K562 (cell line): ENCODE measurements at regions not wholly inside any gene's neighbourhood (a gene's known extent, or its start where the extent isn't known, plus 50 kb on each side); places are given as distances from the start of the nearest gene placed in this dataset.

Source experiments
- HDAC3 ChIP-seq: fragments of 450-650 bp; IDR thresholded peaks from 2 replicates; pipeline ENCODE4 v1.6.1; 2018; ENCODE audit warnings: borderline replicate concordance, mild to moderate bottlenecking, moderate library complexity; ENCODE audit not compliant: partially characterized antibody
- MYC ChIP-seq, 2 experiments: fragments of 250-450 bp in 1 of 2; sonication (Bioruptor Pico) in 1 of 2; IDR thresholded peaks; 2 replicates each; pipeline versions ENCODE4 v1.5.1 to v1.6.1; 2012 to 2021; ENCODE audit warnings: low read depth in 2 of 2, borderline replicate concordance in 1 of 2, improper control_type of control experiment in 1 of 2, low read length in 1 of 2, mild to moderate bottlenecking in 1 of 2, moderate library complexity in 1 of 2
- SMARCB1 ChIP-seq: IDR thresholded peaks from 2 replicates; pipeline ENCODE4 v1.6.1; 2011; ENCODE audit warnings: improper control_type of control experiment, low read depth; ENCODE audit not compliant: insufficient read length
- SMARCE1 ChIP-seq: fragments of 450-650 bp; IDR thresholded peaks from 2 replicates; pipeline ENCODE4 v1.7.1; 2016; ENCODE audit warnings: mild to moderate bottlenecking
- SPI1 ChIP-seq: IDR thresholded peaks from 2 replicates; pipeline ENCODE4 v1.6.1; 2011; ENCODE audit warnings: low read depth, low read length, control low read depth, borderline replicate concordance
- TBL1XR1 ChIP-seq, 2 experiments: IDR thresholded peaks; 2 replicates each; pipeline ENCODE4 v1.6.1; 2012; ENCODE audit warnings: improper control_type of control experiment in 2 of 2, low read length in 2 of 2, mild to moderate bottlenecking in 1 of 2
- TF ChIP-seq, protein P1 (sequence below): sonication (generic); formaldehyde crosslinking; IDR thresholded peaks from 2 replicates; pipeline ENCODE4 v1.8.1; 2023; ENCODE audit warnings: mild to moderate bottlenecking, missing genetic modification reagents
- TF ChIP-seq, protein P2 (sequence below): fragments of 450-650 bp; formaldehyde crosslinking; IDR thresholded peaks from 2 replicates; pipeline ENCODE4 v1.4.0; 2022; ENCODE audit warnings: missing genetic modification characterization
- TF ChIP-seq, protein P3 (sequence below): fragments of 250-450 bp; sonication (Bioruptor Pico); IDR thresholded peaks from 2 replicates; pipeline ENCODE4 v1.5.0; 2020; ENCODE audit warnings: mild to moderate bottlenecking
- TF ChIP-seq, protein P4 (sequence below): sonication (generic); formaldehyde crosslinking; IDR thresholded peaks from 2 replicates; pipeline ENCODE4 v1.5.0; 2020; ENCODE audit warnings: missing genetic modification reagents
- TF ChIP-seq, protein P5 (sequence below), 3 experiments: IDR thresholded peaks in 2 of 3; conservative IDR thresholded peaks in 1 of 3; 2 replicates each; pipeline ENCODE4 v1.5.1; 2011 to 2012; ENCODE audit warnings: low read length in 3 of 3, mild to moderate bottlenecking in 3 of 3, control low read depth in 2 of 3, improper control_type of control experiment in 1 of 3, inconsistent platforms in 1 of 3, low read depth in 1 of 3, mixed read lengths in 1 of 3, moderate library complexity in 1 of 3; ENCODE audit not compliant: insufficient read depth in 2 of 3

DNA sequence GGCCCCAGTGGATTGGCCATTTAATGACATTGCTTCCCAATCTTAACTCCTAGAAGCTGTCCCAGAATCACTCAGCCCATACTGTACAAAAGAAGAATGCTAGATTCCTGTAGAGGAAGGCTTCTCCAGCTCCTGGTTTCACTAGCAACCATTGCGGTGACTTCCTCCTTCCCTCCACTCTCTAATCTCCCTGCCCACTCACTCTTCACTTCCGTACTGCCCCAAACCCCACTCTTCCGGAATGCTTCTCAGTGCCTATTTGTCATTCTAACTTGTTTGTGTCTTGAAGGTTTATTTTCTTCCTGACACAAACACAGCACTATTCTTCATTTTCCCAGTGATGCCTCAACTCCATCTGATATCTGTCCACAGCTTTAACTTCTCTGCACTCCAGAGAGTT lies 97.1 kb upstream of the SPATA16 start:
- no peak for TF ChIP-seq SPI1
- TF ChIP-seq HDAC3, result no peak
- no peak for TF ChIP-seq SMARCE1
- TF ChIP-seq, protein P1, sequence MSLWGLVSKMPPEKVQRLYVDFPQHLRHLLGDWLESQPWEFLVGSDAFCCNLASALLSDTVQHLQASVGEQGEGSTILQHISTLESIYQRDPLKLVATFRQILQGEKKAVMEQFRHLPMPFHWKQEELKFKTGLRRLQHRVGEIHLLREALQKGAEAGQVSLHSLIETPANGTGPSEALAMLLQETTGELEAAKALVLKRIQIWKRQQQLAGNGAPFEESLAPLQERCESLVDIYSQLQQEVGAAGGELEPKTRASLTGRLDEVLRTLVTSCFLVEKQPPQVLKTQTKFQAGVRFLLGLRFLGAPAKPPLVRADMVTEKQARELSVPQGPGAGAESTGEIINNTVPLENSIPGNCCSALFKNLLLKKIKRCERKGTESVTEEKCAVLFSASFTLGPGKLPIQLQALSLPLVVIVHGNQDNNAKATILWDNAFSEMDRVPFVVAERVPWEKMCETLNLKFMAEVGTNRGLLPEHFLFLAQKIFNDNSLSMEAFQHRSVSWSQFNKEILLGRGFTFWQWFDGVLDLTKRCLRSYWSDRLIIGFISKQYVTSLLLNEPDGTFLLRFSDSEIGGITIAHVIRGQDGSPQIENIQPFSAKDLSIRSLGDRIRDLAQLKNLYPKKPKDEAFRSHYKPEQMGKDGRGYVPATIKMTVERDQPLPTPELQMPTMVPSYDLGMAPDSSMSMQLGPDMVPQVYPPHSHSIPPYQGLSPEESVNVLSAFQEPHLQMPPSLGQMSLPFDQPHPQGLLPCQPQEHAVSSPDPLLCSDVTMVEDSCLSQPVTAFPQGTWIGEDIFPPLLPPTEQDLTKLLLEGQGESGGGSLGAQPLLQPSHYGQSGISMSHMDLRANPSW (CRISPR knock-in tag), result no peak
- no peak for TF ChIP-seq TBL1XR1 (IDR thresholded peaks at IDR 0.05; ENCODE audit: low read length in 2 of 2)
- no peak for TF ChIP-seq MYC (IDR thresholded peaks at IDR 0.05; ENCODE audit: low read depth, low read length)
- no peak for TF ChIP-seq MYC (CRISPR knock-in tag; IDR thresholded peaks at IDR 0.05; ENCODE audit: borderline replicate concordance, low read depth)
- TF ChIP-seq, protein P2, sequence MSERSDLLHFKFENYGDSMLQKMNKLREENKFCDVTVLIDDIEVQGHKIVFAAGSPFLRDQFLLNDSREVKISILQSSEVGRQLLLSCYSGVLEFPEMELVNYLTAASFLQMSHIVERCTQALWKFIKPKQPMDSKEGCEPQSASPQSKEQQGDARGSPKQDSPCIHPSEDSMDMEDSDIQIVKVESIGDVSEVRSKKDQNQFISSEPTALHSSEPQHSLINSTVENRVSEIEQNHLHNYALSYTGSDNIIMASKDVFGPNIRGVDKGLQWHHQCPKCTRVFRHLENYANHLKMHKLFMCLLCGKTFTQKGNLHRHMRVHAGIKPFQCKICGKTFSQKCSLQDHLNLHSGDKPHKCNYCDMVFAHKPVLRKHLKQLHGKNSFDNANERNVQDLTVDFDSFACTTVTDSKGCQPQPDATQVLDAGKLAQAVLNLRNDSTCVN, result no peak
- TF ChIP-seq SMARCB1, result no peak
- TF ChIP-seq, protein P3, sequence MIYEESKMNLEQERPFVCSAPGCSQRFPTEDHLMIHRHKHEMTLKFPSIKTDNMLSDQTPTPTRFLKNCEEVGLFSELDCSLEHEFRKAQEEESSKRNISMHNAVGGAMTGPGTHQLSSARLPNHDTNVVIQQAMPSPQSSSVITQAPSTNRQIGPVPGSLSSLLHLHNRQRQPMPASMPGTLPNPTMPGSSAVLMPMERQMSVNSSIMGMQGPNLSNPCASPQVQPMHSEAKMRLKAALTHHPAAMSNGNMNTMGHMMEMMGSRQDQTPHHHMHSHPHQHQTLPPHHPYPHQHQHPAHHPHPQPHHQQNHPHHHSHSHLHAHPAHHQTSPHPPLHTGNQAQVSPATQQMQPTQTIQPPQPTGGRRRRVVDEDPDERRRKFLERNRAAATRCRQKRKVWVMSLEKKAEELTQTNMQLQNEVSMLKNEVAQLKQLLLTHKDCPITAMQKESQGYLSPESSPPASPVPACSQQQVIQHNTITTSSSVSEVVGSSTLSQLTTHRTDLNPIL (CRISPR knock-in tag), result no peak
- TF ChIP-seq, protein P4, sequence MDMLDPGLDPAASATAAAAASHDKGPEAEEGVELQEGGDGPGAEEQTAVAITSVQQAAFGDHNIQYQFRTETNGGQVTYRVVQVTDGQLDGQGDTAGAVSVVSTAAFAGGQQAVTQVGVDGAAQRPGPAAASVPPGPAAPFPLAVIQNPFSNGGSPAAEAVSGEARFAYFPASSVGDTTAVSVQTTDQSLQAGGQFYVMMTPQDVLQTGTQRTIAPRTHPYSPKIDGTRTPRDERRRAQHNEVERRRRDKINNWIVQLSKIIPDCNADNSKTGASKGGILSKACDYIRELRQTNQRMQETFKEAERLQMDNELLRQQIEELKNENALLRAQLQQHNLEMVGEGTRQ (CRISPR knock-in tag), result no peak
- TF ChIP-seq, protein P5, sequence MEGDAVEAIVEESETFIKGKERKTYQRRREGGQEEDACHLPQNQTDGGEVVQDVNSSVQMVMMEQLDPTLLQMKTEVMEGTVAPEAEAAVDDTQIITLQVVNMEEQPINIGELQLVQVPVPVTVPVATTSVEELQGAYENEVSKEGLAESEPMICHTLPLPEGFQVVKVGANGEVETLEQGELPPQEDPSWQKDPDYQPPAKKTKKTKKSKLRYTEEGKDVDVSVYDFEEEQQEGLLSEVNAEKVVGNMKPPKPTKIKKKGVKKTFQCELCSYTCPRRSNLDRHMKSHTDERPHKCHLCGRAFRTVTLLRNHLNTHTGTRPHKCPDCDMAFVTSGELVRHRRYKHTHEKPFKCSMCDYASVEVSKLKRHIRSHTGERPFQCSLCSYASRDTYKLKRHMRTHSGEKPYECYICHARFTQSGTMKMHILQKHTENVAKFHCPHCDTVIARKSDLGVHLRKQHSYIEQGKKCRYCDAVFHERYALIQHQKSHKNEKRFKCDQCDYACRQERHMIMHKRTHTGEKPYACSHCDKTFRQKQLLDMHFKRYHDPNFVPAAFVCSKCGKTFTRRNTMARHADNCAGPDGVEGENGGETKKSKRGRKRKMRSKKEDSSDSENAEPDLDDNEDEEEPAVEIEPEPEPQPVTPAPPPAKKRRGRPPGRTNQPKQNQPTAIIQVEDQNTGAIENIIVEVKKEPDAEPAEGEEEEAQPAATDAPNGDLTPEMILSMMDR (IDR thresholded peaks at IDR 0.05 in 2 of 3, conservative IDR thresholded peaks at IDR 0.05 in 1 of 3; ENCODE audit: insufficient read depth in 2 of 3, low read depth in 1 of 3, low read length in 3 of 3), result no peak
